ENCODE measurements at regions not wholly inside any gene's neighbourhood (a gene's known extent, or its start where the extent isn't known, plus 50 kb on each side); places are given as distances from the start of the nearest gene placed in this dataset.
A peak's percentile ranks its signal among the peaks of the same experiment; 100 is the strongest.

- no peak for DNase-seq
Observed at GRCh38 chr4:74653331-74654229, 140.7 kb downstream of the BTC start.

GRCh38 chr4:74654230-74654681 lies 140.1 kb downstream of the BTC start:
- DNase-seq, result no peak

- no peak for DNase-seq
Observed at GRCh38 chr4:74656596-74656995, 137.7 kb downstream of the BTC start.

GRCh38 chr4:74658116-74658515 lies 136.2 kb downstream of the BTC start:
- no peak for DNase-seq

- peak; percentile 99 for DNase-seq
Observed at GRCh38 chr4:74659576-74660411, 134.5 kb downstream of the BTC start.

GRCh38 chr4:74660866-74661265 lies 133.5 kb downstream of the BTC start:
- no peak for DNase-seq

- DNase-seq, result peak; percentile 35
Observed at GRCh38 chr4:74661427-74662201, 132.7 kb downstream of the BTC start.

GRCh38 chr4:74663631-74664030 lies 130.7 kb downstream of the BTC start:
- DNase-seq, result no peak

GRCh38 chr4:74665346-74665745 lies 129.0 kb downstream of the BTC start:
- DNase-seq, result no peak

GRCh38 chr4:74665876-74666275 lies 128.4 kb downstream of the BTC start:
- no peak for DNase-seq

- no peak for DNase-seq
Observed at GRCh38 chr4:74667438-74667837, 126.9 kb downstream of the BTC start.

- DNase-seq, result no peak
Observed at GRCh38 chr4:74667944-74668343, 126.4 kb downstream of the BTC start.

GRCh38 chr4:74669702-74670101 lies 124.6 kb downstream of the BTC start:
- no peak for DNase-seq

GRCh38 chr4:74670583-74670982 lies 123.7 kb downstream of the BTC start:
- DNase-seq, result no peak

- DNase-seq, result peak; percentile 64
Observed at GRCh38 chr4:74671080-74671698, 123.1 kb downstream of the BTC start.

- no peak for DNase-seq
Observed at GRCh38 chr4:74674750-74675149, 119.6 kb downstream of the BTC start.

GRCh38 chr4:74675673-74676279 lies 118.5 kb downstream of the BTC start:
- DNase-seq, result peak; percentile 52

- peak; percentile 88 for DNase-seq
Observed at GRCh38 chr4:74682567-74683359, 111.6 kb downstream of the BTC start.

- DNase-seq, result no peak
Observed at GRCh38 chr4:74692972-74693371, 101.4 kb downstream of the BTC start.

All from fibroblast of skin of right quadriceps (primary cell).